Colonic mucosa (tissue), 4 donors: ENCODE measurements at regions not wholly inside any gene's neighbourhood (a gene's known extent, or its start where the extent isn't known, plus 50 kb on each side); places are given as distances from the start of the nearest gene placed in this dataset.

Experiments used
- DNase-seq: peaks from one replicate; pipeline ENCODE4 v3.0.0-alpha.2; 2020
- H3K27ac ChIP-seq: fragments of 200-600 bp; one replicate; pipeline ENCODE4 v1.8.0; 2021
- H3K27me3 ChIP-seq: fragments of 200-600 bp; one replicate; pipeline ENCODE4 v1.8.0; 2021
- H3K36me3 ChIP-seq: fragments of 200-600 bp; one replicate; pipeline ENCODE4 v1.8.0; 2021
- H3K4me1 ChIP-seq: fragments of 200-600 bp; one replicate; pipeline ENCODE4 v1.8.0; 2021; ENCODE audit warnings: mild to moderate bottlenecking
- H3K4me3 ChIP-seq: fragments of 200-600 bp; one replicate; pipeline ENCODE4 v1.8.0; 2021
- H3K9ac ChIP-seq, 2 donors: one replicate each; pipeline ENCODE4 v1.7.0; 2013; ENCODE audit warnings: control low read depth in 2 of 2, low read depth in 2 of 2, low read length in 2 of 2
- H3K9me3 ChIP-seq: fragments of 200-600 bp; one replicate; pipeline ENCODE4 v1.8.0; 2021
- CTCF ChIP-seq: fragments of 200-600 bp; IDR thresholded peaks from one replicate; pipeline ENCODE4 v1.8.0; 2022; ENCODE audit warnings: antibody characterized with exemption, mild to moderate bottlenecking
- intact Hi-C: fragments of 100-400 bp; cut with DNase I; formaldehyde crosslinking; loops from one replicate; pipeline ENCODE4 v1.14.1; 2022
- donor health status: healthy.
- donor health status: DM: no; HTN: no; CAD: no.
- donor health status: DM: no; HTN: no; CAD: no.

GRCh38 chr21:41560661-41561158 is 52.8 kb upstream of the TMPRSS2 start:
- Histone ChIP-seq H3K4me1 (peaks cover 16% of the 10 kb centered on the region), H3K27me3 (no peaks in the 10 kb centered on the region), H3K9ac (peak overlapping the region; percentile 40 to 44), H3K27ac (peak overlapping the region; percentile 73), H3K9me3 (no peaks in the 10 kb centered on the region), H3K4me3 (no peak overlapping the region), H3K36me3 (no peaks in the 10 kb centered on the region)
- no peak for TF ChIP-seq CTCF
- peak; percentile 89 for DNase-seq
- intact Hi-C loops: no loop called here

- Histone ChIP-seq H3K36me3 (no peaks in the 10 kb centered on the region), H3K27ac (peak overlapping the region; percentile 73), H3K4me3 (no peak overlapping the region), H3K27me3 (no peaks in the 10 kb centered on the region), H3K9me3 (no peaks in the 10 kb centered on the region), H3K4me1 (peaks cover 16% of the 10 kb centered on the region), H3K9ac (peak overlapping the region in 1 of 2 donors; percentile 44)
- no peak for TF ChIP-seq CTCF
- intact Hi-C loops: no loop called here
- peak; percentile 67 for DNase-seq
These were observed 52.0 kb upstream of the TMPRSS2 start for GRCh38 chr21:41559658-41560631.

GRCh38 chr21:41558842-41559241 is 50.9 kb upstream of the TMPRSS2 start:
- no peaks in the 10 kb centered on the region for H3K36me3 ChIP-seq
- no peaks in the 10 kb centered on the region for H3K27me3 ChIP-seq
- TF ChIP-seq CTCF: no peak
- no peak overlapping the region for H3K4me3 ChIP-seq
- H3K9me3 ChIP-seq: no peaks in the 10 kb centered on the region
- intact Hi-C loops: no loop called here
- H3K9ac ChIP-seq: no peak overlapping the region
- DNase-seq: no peak
- peak overlapping the region; percentile 73 for H3K27ac ChIP-seq
- peaks cover 7% of the 10 kb centered on the region for H3K4me1 ChIP-seq

GRCh38 chr21:41557884-41558283 is 49.9 kb upstream of the TMPRSS2 start:
- Histone ChIP-seq H3K4me1 (peaks cover 5% of the 10 kb centered on the region), H3K27ac (no peak overlapping the region)
- peak; percentile 47 for DNase-seq

More at GRCh38 chr21:41557884-41558283, 49.9 kb upstream of the TMPRSS2 start:
- Histone ChIP-seq H3K4me3 (no peak overlapping the region), H3K9me3 (no peaks in the 10 kb centered on the region), H3K27me3 (no peaks in the 10 kb centered on the region), H3K9ac (no peak overlapping the region), H3K36me3 (no peaks in the 10 kb centered on the region)
- no peak for TF ChIP-seq CTCF
- intact Hi-C loops: no loop called here
